ENCODE measurements at regions not wholly inside any gene's neighbourhood (a gene's known extent, or its start where the extent isn't known, plus 50 kb on each side); places are given as distances from the start of the nearest gene placed in this dataset.

DNA sequence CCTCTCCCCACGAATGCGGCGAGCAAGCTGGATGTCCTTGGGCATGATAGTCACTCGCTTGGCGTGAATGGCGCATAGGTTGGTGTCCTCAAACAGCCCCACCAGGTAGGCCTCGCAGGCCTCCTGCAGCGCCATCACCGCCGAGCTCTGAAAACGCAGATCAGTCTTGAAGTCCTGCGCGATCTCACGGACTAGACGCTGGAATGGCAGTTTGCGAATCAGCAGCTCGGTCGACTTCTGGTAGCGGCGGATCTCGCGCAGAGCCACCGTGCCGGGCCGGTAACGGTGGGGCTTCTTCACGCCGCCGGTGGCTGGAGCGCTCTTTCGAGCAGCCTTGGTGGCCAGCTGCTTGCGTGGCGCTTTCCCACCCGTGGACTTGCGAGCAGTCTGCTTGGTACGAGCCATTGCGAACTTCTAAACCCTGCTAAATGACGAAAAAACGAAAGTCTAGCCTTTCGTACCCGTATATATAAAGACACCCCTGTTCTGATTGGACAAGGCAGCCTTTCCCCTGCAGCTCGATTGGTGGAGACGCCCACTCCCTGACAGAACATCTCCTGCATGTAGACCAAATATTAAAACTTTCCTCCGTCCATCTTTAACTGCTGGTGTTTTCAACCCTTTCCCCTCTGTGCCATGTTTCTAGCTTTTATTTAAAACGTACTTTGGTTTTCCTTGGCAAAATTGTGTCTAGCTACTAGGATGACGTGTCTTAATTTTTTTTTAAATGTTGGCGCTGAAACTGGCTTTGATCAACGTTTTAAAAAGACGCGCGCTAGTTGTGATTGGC, 109.8 kb downstream of the HFE start:
- H3K27ac ChIP-seq: peak overlapping the region; percentile 85
- no peaks in the 10 kb centered on the region for H3K27me3 ChIP-seq (replicated peaks)
- in situ Hi-C loops (cut with HindIII; ENCODE audit: low pct_ligation_motif_present, low sequenced_read_pairs): no loop called here
- DNase-seq: peak; percentile 88
- no peaks in the 10 kb centered on the region for H3K36me3 ChIP-seq (replicated peaks)
- no peak for TF ChIP-seq CTCF (IDR thresholded peaks at IDR 0.05; ENCODE audit: low read depth, low read length, missing control alignments)
- H3K4me3 ChIP-seq (ENCODE audit: low read depth, low read length): peak overlapping the region; percentile 73

DNA sequence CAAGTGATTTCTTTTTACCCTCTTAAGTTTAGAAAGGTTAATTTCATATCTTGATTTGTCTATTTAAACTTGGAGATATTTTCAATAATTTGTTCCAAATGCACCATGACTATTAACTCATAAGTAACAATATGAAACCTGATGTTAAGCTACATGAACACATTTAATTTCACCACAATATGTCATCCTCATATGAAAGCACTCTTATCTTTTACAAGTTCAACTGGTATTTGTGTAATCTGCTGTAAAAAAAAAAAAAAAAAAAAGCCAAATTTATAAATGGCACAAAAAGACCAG, 110.4 kb downstream of the HFE start:
- Histone ChIP-seq H3K27ac (peak overlapping the region; percentile 85), H3K36me3 (replicated peaks) (no peaks in the 10 kb centered on the region), H3K4me3 (ENCODE audit: low read depth, low read length) (peak overlapping the region; percentile 73), H3K27me3 (replicated peaks) (no peaks in the 10 kb centered on the region)
- no peak for TF ChIP-seq CTCF (IDR thresholded peaks at IDR 0.05; ENCODE audit: low read depth, low read length, missing control alignments)
- DNase-seq: no peak
- in situ Hi-C loops (cut with HindIII; ENCODE audit: low pct_ligation_motif_present, low sequenced_read_pairs): no loop called here

GRCh38 chr6:26197933-26198721, 110.9 kb downstream of the HFE start:
- H3K4me3 ChIP-seq (ENCODE audit: low read depth, low read length): peak overlapping the region; percentile 73
- no peak for TF ChIP-seq CTCF (IDR thresholded peaks at IDR 0.05; ENCODE audit: low read depth, low read length, missing control alignments)
- no peaks in the 10 kb centered on the region for H3K36me3 ChIP-seq (replicated peaks)
- no peak for DNase-seq
- H3K27ac ChIP-seq: peak overlapping the region; percentile 71
- in situ Hi-C loops (cut with HindIII; ENCODE audit: low pct_ligation_motif_present, low sequenced_read_pairs): no loop called here
- no peaks in the 10 kb centered on the region for H3K27me3 ChIP-seq (replicated peaks)

GRCh38 chr6:26198722-26199056, 111.5 kb downstream of the HFE start:
- in situ Hi-C loops (cut with HindIII; ENCODE audit: low pct_ligation_motif_present, low sequenced_read_pairs): no loop called here
- no peak for DNase-seq
- Histone ChIP-seq H3K4me3 (ENCODE audit: low read depth, low read length) (peak overlapping the region; percentile 73), H3K36me3 (replicated peaks) (no peaks in the 10 kb centered on the region), H3K27ac (peak overlapping the region; percentile 71), H3K27me3 (replicated peaks) (no peaks in the 10 kb centered on the region)
- TF ChIP-seq CTCF (IDR thresholded peaks at IDR 0.05; ENCODE audit: low read depth, low read length, missing control alignments): no peak

- in situ Hi-C loops (cut with HindIII; ENCODE audit: low pct_ligation_motif_present, low sequenced_read_pairs): no loop called here
- H3K27me3 ChIP-seq (replicated peaks): no peaks in the 10 kb centered on the region
- peak; percentile 82 for DNase-seq
These were observed 112.0 kb downstream of the HFE start for GRCh38 chr6:26199057-26199772.

More at GRCh38 chr6:26199057-26199772, 112.0 kb downstream of the HFE start:
- H3K36me3 ChIP-seq (replicated peaks): no peaks in the 10 kb centered on the region
- H3K27ac ChIP-seq: peak overlapping the region; percentile 71
- peak overlapping the region; percentile 73 for H3K4me3 ChIP-seq (ENCODE audit: low read depth, low read length)
- no peak for TF ChIP-seq CTCF (IDR thresholded peaks at IDR 0.05; ENCODE audit: low read depth, low read length, missing control alignments)
